GM21723 (cell line): ENCODE measurements at regions not wholly inside any gene's neighbourhood (a gene's known extent, or its start where the extent isn't known, plus 50 kb on each side); places are given as distances from the start of the nearest gene placed in this dataset.

Source experiments
- ATAC-seq: cut with Tn5 transposase; IDR thresholded peaks from one replicate; pipeline ENCODE4 v1.9.1; 2021; ENCODE audit warnings: mild to moderate bottlenecking, moderate library complexity; ENCODE audit not compliant: unreplicated experiment

DNA sequence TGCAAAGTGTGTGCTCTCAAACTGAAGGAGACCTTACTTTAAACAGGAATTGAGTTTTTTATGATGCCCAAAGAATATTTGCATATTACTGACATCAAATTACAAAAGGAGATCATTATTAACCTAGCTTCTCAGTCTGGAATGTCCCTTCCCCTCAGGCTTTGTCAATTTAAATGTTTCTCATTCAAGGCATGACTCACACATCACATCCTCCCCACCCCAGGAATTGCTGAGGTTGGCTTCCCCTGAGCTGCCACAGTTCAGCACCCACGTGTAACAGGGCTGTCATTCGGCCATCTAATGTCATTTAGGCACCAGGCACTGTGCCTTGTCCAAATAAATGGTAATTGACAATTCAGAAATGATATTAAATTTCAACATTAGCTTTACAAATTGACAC is 305.9 kb upstream of the MGMT start:
- ATAC-seq = no peak

DNA sequence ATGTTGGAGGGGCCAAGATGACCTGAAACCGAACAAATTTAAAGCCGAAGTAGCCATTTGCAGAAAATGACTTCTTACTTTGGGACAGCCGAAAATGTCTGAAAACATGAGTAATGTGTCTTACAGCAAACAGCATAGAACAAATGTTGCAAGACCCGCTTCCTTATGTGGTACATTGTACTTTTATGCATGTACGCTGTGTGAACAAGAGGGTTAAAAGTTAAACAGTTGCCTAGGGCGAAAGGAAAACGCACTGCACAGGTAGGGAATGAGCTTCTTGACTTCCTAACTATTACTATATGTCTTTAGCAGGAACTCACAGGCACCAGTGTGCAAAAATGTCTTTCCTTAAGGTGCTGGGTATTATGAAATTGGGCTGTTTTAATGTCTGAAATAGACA is 303.5 kb upstream of the MGMT start:
- ATAC-seq = no peak

DNA sequence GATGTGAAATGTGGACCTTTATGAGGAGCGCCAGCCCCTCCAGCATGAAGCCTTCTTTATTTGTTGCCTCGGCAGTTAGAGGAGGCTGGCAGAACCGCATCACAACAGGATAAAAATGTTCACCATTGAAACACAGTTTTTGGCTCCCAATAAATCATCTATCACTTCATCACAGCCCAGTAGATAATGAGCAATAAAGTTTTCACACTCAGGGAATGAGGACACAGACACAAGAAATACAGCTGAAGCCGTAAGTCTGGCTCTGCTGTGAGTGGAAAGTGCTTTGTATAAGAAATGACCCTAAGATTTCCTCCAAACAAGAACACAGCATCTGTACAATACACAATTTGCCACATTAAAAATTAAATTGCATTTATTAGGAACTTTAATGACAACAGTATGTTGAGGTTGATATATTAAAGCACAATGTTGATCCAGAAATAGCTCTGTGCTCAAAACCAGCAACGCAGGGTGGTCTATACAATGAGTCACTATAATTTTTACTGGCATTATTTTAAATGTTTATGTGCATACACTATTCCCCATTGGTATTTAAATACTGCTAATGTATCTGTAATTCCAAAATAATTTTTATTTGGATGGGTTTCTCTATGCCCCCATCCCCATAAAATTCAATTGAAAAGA is 301.8 kb upstream of the MGMT start:
- ATAC-seq = no peak

DNA sequence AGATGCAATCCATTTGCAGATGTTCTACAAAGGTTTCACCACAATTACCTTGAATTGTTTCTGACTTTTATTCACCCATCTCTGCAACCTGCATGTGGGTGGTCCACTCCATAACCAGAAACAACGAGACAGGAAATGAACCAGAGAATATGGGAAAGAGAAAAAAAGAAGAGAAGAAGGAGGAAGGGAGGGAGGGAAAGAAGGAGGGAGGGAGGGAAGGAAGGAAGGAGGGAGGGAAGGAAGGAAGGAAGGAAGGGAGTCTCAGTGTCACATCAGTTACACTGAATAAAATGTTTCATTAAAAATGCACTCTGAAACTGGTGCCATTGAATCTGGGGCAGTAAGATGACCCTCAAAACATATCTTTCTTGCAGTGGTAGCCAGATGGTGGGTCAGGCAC is 301.3 kb upstream of the MGMT start:
- no peak for ATAC-seq

DNA sequence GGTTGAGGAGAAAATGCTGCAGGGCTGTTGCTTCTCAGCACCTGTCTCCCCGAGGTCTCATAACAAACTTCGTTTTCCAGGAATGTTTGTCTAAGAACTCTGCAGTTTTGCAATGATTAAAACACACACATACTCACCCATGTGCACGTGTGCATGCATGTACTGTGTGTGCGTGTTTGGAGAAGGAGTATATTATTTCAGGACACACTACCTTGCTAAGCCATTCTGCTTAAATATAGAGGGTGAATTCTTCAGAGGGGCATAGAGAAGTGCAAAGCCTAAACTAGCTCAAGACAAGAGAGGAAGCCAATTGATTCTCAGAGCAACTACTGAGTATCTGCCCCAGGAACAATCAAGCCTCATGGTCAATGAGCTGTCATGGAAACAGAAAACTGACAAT is 298.4 kb upstream of the MGMT start:
- no peak for ATAC-seq

DNA sequence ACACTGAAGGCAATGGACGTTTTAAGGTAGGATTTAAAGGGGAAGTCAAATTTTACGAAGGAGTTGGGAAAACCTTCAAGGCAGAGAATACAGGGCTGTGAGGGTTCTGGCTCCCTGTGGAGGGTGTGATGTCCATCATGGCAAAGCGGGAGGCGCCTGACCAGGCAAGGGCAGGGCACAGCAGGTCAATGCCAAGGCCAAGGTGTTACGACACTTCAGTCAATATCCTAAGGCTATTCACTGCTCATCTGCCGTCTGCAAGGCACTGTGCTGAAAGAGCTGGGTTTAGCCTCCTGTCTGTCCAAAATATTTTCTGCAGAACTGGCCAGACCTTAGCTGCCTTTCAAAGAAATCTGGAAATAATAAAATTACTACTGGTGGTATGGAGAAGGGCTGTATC is 297.9 kb upstream of the MGMT start:
- ATAC-seq = no peak

DNA sequence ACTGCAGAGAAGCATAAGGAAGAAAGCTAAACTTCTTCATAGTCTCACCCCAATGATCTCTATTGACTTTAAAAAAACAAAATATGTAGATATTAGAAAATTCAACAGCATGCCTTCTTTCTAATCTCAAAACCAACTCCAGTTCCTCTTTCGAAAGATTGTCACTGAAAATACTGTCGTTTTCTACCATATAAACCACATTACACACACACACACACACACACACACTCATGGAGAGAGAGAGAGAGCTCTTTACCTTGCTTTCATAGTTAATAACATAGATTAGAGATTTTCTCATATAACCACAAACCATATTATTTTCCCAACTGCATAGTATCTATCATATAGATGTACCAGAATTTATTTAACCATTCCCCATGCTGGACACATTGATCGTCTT is 296.2 kb upstream of the MGMT start:
- ATAC-seq = no peak

DNA sequence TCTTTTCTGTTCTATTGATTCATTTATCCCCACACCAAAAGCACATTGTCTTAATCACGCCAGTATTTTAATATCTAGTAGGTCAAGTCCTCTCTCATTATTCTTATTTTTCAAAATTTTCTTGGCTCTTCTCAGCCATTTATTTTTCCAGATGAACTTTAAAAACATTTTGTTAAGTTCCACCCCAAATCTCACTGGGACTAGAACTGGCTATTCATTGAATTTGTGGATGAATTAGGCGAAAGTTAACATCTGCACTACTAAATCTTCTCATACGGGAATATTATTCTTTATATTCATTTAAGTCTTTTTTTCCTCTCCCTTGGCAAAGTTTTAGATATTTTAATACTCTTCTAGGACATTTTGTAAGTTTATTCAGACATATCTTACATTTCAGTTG is 295.2 kb upstream of the MGMT start:
- ATAC-seq = no peak

DNA sequence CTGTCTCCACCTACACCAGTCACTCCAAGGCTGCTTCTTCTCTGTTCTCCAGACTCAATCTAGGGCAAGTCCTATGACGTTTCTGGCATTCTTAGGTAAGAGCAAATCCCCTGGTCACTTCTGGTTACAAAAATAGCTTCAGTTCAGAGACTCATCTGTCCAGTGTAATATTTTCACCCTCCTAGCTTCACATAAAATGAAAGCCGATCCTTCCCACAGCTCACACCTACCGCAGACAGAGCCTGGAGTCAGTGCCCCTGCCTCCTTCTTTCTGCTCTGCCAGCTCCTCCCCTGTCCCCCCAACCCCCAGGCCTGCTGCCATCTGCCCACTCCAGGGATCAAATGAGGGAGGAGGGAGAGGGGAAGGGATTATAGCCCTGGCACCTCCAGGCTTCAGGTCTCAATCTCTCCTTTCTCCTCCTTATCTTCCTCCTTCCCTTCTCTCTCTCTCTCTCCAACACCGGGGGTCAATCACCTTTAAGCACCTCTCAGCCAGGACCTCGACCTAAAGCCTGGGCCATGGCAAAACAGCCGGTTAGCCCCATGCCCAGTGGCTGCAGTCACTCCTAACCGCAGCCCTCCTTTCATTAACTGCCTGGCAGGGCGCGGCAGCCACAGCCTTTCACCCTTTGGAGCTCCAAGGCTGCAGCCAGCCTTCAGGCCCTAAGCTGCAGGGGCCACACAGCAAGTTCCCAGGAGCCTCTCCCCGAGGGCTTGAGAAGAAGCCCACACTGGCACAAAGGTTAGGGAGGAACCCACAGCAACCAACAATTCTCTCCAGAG is 292.6 kb upstream of the MGMT start:
- ATAC-seq = no peak

DNA sequence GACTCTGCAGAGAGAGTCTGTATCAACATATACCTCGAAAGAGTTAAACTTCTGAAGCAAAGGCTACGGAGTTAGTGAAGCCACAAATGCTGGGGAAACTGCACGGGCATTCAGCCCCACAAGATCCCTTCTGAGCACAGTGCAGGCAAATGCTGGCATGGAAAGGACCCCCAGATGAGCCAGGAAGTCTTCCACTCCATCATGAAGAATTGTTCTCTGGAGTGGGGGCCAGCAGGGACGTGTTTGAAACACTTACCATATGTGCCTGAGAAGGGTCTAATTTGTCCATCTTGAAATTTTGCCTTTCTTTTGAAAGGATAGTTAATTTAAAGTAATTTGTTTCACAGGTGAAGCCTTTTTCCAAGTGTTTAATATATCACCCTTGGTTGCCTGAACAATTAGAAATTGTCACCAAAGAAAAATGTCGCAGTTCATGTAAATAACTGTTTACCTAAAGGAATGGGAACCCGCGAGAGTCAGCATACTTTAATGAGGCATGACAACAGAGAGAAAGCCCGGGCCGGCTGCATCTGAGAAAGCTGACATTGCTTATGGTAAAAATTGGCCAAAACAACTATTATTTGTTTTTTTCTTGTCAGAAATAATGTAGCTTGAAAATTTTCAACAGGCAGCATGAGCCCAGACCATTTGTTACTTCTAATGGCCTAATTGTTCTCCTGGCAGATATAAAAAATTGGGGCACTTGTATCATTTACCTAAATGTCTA is 287.6 kb upstream of the MGMT start:
- ATAC-seq = no peak

DNA sequence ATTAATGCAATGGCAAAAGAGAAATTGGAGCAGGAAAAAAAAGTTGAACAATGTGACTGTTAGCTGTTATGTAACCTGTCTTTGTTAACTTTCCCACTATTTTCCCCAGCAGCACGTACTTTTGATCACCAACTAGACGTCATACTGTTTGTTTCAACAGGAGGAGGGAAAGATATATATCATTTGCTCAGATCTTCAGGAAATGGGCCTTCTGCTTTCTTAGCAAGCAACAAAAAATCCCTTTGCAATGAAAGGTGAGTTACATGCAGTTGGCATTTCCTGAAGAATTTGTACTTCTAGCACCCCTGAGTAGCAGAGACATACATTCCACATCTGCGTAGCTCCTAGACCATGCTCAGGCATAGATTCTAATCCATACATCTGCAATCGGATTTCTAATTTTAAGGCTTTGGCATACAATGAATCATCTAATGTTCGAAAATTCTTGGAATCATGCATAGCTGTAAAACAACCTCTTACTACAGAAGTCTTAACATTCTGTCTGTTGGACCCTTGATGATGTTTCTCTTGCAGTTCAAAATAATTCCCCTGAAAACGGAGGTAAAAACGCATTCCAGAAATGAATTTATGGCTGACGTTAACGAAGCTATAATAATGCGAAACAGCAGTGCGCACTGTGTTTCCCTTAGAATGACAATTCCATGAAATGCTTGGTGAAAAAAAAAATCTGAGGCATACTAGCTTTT is 286.9 kb upstream of the MGMT start:
- no peak for ATAC-seq

DNA sequence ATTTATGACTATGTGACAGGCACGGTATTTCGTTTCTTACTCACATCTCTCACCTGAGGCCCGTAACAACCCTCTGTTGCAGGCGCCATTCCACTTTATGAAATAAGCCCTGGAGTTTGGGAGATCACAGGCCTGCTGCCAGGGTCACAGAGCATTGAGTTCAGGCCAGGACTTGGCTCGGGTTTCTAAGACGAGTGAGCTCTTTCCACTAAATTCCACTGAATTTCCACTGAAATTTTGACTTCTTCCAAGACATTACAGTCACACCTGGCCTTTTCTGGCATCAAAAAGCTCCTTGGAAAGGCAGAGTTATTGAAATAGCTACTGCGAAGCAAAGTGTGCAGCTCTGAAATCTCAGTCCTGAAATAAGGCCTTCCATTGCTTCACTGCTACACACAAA is 282.8 kb upstream of the MGMT start:
- no peak for ATAC-seq

DNA sequence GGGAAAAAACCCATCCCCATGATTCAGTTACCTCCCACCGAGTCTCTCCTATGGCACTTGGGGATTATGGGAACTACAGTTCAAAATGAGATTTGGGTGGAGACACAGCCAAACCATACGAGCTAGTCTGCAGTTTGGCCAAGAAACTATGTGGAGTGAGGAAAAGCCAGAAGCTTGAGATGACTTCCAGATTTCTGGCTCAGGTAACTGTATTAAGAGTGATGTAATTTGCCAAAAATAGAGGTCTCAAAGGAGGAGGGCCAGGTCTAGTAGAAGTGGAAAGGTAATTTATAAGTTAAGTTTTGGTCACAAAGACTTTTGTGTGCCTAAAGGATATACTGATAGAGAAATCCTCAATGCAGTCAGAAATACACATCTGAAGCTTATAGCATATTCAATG is 279.7 kb upstream of the MGMT start:
- ATAC-seq = no peak

DNA sequence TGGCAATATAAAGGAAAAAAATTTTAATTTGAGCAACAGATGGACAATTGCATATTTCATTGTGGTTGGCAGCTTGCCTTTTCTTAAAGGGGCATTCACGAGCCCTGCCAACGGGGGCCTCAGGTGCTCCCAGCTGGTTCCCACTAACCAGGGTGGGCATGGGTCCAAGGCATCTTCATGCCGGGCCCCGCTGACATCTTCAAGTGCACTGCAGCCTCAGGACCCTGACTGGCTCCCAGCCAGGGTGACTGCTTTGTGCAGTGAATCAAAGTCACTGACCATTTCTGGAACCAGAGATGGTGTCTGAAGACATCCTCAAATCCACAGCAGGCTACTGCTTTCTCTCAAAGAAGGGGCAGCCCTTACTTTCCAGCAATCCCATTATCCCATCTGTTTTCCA is 275.2 kb upstream of the MGMT start:
- ATAC-seq = no peak

DNA sequence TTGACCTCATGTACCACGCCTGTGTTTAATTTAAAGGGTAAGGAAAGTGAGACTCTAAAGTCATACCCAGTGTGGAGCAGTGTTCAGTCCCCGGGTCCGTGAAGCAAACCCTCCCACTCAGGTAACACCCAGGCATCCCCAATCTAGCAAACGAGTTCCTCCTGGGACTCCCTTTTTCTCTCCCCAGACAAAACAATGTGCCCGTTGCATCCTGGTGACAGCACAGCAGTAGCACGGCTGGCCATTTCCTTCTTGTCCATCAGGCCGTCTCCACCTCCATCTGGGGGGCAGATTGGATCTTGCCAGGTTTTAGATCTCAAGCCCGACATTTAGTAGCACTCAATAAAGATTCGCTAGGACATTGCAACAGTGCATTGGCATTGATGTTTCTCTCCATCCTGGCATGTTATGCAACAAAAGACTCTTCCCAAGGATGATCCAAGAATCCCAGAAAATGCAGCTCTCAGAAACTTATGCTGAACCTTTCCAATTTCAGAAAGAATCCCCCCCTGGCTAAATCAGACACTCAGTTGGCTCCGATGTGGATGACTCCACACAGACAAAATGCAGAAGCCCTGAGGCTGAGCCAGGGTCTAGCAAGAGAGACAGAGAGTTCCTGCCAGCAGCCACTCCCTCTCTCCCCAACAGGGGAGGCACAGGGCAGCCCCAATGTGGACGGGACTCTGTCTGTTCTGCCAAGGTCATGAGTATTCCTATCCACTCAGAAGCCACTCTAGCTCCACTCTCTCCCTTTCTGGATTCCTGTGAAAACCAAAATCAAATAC is 274.5 kb upstream of the MGMT start:
- ATAC-seq = no peak

DNA sequence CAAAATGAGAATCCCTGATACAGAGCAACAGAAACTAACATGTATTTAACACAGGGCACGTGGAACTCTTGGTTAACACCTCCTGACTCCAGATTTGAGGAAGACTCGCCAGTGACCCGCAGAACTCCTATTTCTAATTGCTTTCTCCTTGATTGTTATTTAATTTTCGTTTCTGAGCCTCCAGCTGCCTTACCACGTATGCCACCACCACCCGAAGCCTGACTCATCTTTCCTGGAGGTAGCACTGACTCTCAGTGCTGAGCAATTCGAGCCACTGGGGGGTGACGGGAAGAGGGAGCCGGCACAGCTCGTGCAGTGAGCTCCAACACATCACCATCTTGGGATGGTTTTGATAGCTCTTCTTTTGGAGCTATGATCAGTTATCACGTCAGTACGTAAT is 273.9 kb upstream of the MGMT start:
- ATAC-seq = no peak

DNA sequence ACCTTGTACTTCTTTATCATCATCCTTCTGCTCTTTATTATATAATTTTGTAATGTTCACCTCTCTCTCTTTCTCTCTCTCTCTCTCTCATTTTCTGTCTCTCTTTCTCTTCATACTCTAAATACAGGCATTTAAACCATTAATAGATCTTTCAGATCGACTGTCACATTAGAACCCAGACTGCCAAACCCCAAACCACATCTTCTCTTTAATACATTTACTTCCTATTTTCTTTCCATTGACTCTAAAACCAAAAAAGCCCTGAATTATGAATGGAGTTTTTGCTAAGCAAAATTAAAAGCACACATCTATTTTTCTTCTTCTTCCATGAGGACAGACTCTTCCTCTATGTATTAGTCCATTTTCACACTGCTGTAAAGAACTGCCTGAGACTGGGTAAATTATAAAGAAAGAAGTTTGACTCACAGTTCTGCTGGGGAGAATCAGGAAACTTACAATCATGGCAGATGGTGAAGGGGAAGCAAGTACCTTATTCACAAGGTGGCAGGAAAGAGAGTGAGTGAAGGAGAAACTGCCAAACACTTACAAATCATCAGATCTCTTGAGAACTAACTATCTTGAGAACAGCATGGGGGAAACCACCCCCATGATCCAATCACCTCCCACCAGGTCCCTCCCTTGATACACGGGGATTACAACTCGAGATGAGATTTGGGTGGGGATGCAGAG is 272.7 kb upstream of the MGMT start:
- no peak for ATAC-seq

DNA sequence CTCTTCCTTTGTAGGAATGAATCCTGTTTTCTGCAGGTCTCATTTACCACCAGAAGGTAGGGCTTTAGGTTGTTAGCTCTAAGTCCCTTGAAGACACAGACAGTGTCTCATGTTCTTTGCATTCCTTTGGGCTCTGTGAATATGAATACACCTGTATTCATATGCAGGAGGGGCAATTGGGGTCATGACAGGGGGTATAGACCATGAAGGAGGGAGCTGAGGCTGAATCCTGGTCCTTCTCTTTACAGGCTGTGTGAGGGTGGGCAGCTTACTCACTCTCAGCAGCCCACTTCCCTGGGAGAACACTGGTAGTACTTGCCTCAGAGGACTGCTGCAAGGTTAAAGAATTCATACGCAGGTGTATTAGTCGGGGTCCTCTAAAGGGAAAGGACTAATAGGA is 267.2 kb upstream of the MGMT start:
- no peak for ATAC-seq

DNA sequence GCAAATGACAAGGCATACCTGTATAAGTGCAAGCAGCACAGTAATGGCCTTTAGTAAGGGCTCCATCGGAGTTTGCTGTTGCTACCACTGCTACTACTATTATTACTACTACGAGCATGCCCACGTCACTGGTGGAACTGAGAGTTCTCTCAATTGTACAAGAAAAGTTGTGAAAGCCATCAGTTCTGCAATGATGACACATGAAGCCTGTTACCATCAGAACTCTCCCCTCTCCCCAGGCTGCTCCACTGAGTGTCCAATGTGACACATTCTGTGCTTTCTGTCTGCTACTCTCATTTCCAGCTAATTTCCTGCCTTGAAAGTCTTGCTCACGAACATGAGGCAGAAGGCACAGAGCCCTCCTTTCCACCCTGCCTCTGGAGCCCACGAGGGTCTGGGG is 263.2 kb upstream of the MGMT start:
- ATAC-seq = no peak

DNA sequence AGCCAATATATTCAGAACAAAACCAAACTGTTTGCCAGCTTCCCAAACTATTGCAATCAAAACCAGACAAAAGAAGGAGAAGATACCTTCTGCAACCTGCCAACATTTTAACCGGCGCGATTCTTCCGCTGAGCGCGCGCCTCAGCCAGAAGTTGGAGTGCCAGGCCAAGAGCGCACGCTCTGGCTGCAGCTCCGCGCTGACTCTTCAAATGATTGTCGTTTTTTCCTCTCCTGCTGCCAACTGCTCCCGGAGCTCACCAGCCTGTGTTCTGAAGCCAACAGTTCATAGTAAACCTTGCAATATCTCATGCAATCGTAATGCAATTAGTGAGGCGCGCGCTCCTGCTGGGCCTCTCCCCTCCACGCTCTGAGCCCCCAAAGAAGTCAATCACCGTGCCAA is 259.7 kb upstream of the MGMT start:
- ATAC-seq = no peak
